ENCODE measurements at regions not wholly inside any gene's neighbourhood (a gene's known extent, or its start where the extent isn't known, plus 50 kb on each side); places are given as distances from the start of the nearest gene placed in this dataset.

GRCh38 chr20:43857127-43857526 lies 57.5 kb upstream of the TOX2 start:
- TF ChIP-seq CTCF (IDR thresholded peaks at IDR 0.05) (no peak), POLR2A (IDR thresholded peaks at IDR 0.05) (no peak)
- Histone ChIP-seq H3K9me3 (no peaks in the 10 kb centered on the region), H3K27ac (no peak overlapping the region), H3K4me1 (no peaks in the 10 kb centered on the region), H3K4me3 (no peak overlapping the region), H3K27me3 (no peaks in the 10 kb centered on the region), H3K36me3 (replicated peaks in 1 of 2; ENCODE audit: insufficient read depth in 1 of 2, low read depth in 2 of 2) (no peaks in the 10 kb centered on the region)
- no peak for ATAC-seq
- intact Hi-C loops (cut with DNase I) = no loop called here
- no peak for DNase-seq

- DNase-seq = no peak
- Histone ChIP-seq H3K4me1 (no peaks in the 10 kb centered on the region), H3K4me3 (no peak overlapping the region), H3K36me3 (replicated peaks in 1 of 2; ENCODE audit: insufficient read depth in 1 of 2, low read depth in 2 of 2) (no peaks in the 10 kb centered on the region), H3K27ac (no peak overlapping the region), H3K9me3 (no peaks in the 10 kb centered on the region), H3K27me3 (no peaks in the 10 kb centered on the region)
- ATAC-seq = no peak
- TF ChIP-seq CTCF (IDR thresholded peaks at IDR 0.05) (no peak), POLR2A (IDR thresholded peaks at IDR 0.05) (no peak)
- intact Hi-C loops (cut with DNase I) = no loop called here
- WGBS, 2 donors = 68 to 74% methylated on average over 1 of the region's 1 CpG
These were observed 58.8 kb upstream of the TOX2 start for GRCh38 chr20:43855803-43856202.

- no peak for TF ChIP-seq POLR2A (IDR thresholded peaks at IDR 0.05)
- no peak for TF ChIP-seq CTCF (IDR thresholded peaks at IDR 0.05)
These were observed 60.7 kb upstream of the TOX2 start for GRCh38 chr20:43853918-43854317.

GRCh38 chr20:43853174-43853803 lies 61.4 kb upstream of the TOX2 start:
- no peaks in the 10 kb centered on the region for H3K27me3 ChIP-seq
- H3K36me3 ChIP-seq (replicated peaks in 1 of 2; ENCODE audit: insufficient read depth in 1 of 2, low read depth in 2 of 2) = no peaks in the 10 kb centered on the region
- H3K9me3 ChIP-seq = no peaks in the 10 kb centered on the region
- H3K4me1 ChIP-seq = no peaks in the 10 kb centered on the region
- no peak for ATAC-seq
- 69 to 71% methylated on average over 5 to 9 of the region's 9 CpGs for WGBS, 2 donors
- DNase-seq = no peak
- TF ChIP-seq CTCF (IDR thresholded peaks at IDR 0.05) (no peak), POLR2A (IDR thresholded peaks at IDR 0.05) (no peak)
- intact Hi-C loops (cut with DNase I) = no loop called here
- no peak overlapping the region for H3K27ac ChIP-seq
- H3K4me3 ChIP-seq = no peak overlapping the region

More at GRCh38 chr20:43853918-43854317, 60.7 kb upstream of the TOX2 start:
- no peaks in the 10 kb centered on the region for H3K27me3 ChIP-seq
- no peaks in the 10 kb centered on the region for H3K36me3 ChIP-seq (replicated peaks in 1 of 2; ENCODE audit: insufficient read depth in 1 of 2, low read depth in 2 of 2)
- intact Hi-C loops (cut with DNase I) = no loop called here
- no peak overlapping the region for H3K27ac ChIP-seq
- no peak overlapping the region for H3K4me3 ChIP-seq
- no peaks in the 10 kb centered on the region for H3K4me1 ChIP-seq
- DNase-seq (no peak), ATAC-seq (no peak)
- WGBS, 2 donors = 87 to 96% methylated on average over 6 of the region's 6 CpGs
- no peaks in the 10 kb centered on the region for H3K9me3 ChIP-seq

- Histone ChIP-seq H3K9me3 (no peaks in the 10 kb centered on the region), H3K27ac (peak overlapping the region in 2 of 4 donors; percentile 5 to 30), H3K4me3 (no peak overlapping the region), H3K27me3 (no peaks in the 10 kb centered on the region), H3K36me3 (replicated peaks in 1 of 2; ENCODE audit: insufficient read depth in 1 of 2, low read depth in 2 of 2) (no peaks in the 10 kb centered on the region), H3K4me1 (no peaks in the 10 kb centered on the region)
- TF ChIP-seq CTCF (IDR thresholded peaks at IDR 0.05) (no peak), POLR2A (IDR thresholded peaks at IDR 0.05) (no peak)
- ATAC-seq (peak; percentile 40), DNase-seq (peak in 2 of 4 donors; percentile 10 to 31)
- intact Hi-C loops (cut with DNase I) = no loop called here
- 66 to 82% methylated on average over 10 to 13 of the region's 13 CpGs for WGBS, 2 donors
These were observed 65.0 kb upstream of the TOX2 start for GRCh38 chr20:43849496-43850186.
